HEK293 (cell line): ENCODE measurements at regions not wholly inside any gene's neighbourhood (a gene's known extent, or its start where the extent isn't known, plus 50 kb on each side); places are given as distances from the start of the nearest gene placed in this dataset.
"Not testable (repeated sequence)": the region's sequence is repeated elsewhere in the genome, so short reads cannot be mapped to it uniquely, and the experiment has no call there.

Experiments
- CTCF ChIA-PET: fragments of 350-600 bp; formaldehyde crosslinking; extraction: SDS; loops from one replicate; lab custom pipeline; 2021; ENCODE audit warnings: antibody characterized with exemption; lab: Yijun Ruan, JAX
- POLR2A ChIA-PET: fragments of 300-600 bp; formaldehyde crosslinking; extraction: SDS; loops from one replicate; lab custom pipeline; 2020; ENCODE audit warnings: antibody characterized with exemption, inconsistent platforms; lab: Yijun Ruan, JAX
- H3K27ac ChIP-seq: fragments of 200-500 bp; sonication (Bioruptor generic); 2 replicates; pipeline ENCODE4 v1.5.1; 2014; ENCODE audit warnings: low read depth, low read length, control low read depth, inconsistent platforms; ENCODE audit errors: extremely low read depth
- H3K36me3 ChIP-seq, 2 experiments: fragments of 200-500 bp in 1 of 2; sonication (Bioruptor generic) in 1 of 2; 1 replicate in 1 of 2; 2 replicates in 1 of 2; pipeline ENCODE4 v1.5.1; 2014 to 2017; ENCODE audit warnings: inconsistent platforms in 2 of 2, low read length in 2 of 2; ENCODE audit not compliant: control insufficient read depth in 2 of 2, insufficient read depth in 1 of 2
- H3K4me1 ChIP-seq: fragments of 200-500 bp; sonication (Bioruptor generic); 2 replicates; pipeline ENCODE4 v1.5.1; 2014; ENCODE audit warnings: mild to moderate bottlenecking, low read length, inconsistent platforms; ENCODE audit not compliant: control insufficient read depth, insufficient read depth
- H3K4me3 ChIP-seq: 2 replicates; pipeline ENCODE4 v1.5.1; 2011; ENCODE audit warnings: low read depth, mild to moderate bottlenecking, control low read depth, low read length, moderate library complexity
- H3K9me3 ChIP-seq: fragments of 200-500 bp; sonication (Bioruptor generic); 2 replicates; pipeline ENCODE4 v1.5.1; 2014; ENCODE audit warnings: low read depth, low read length, inconsistent platforms; ENCODE audit not compliant: control insufficient read depth, insufficient read depth
- ELK4 ChIP-seq: IDR thresholded peaks from 2 replicates; pipeline ENCODE4 v1.6.1; 2011; ENCODE audit warnings: mild to moderate bottlenecking, low read depth, low read length, borderline replicate concordance
- GLIS1 ChIP-seq: fragments of 450-650 bp; formaldehyde crosslinking; IDR thresholded peaks from 2 replicates; pipeline ENCODE4 v1.5.1; 2016; ENCODE audit warnings: missing biosample characterization, missing genetic modification characterization
- RBAK ChIP-seq: fragments of 450-650 bp; formaldehyde crosslinking; IDR thresholded peaks from 2 replicates; pipeline ENCODE4 v1.5.1; 2016; ENCODE audit warnings: missing biosample characterization, missing genetic modification characterization
- TRIM28 ChIP-seq: IDR thresholded peaks from 2 replicates; pipeline ENCODE4 v1.6.1; 2011; ENCODE audit warnings: low read length, control low read depth, borderline replicate concordance
- ZFP41 ChIP-seq: fragments of 450-650 bp; formaldehyde crosslinking; IDR thresholded peaks from 2 replicates; pipeline ENCODE4 v1.5.1; 2016; ENCODE audit warnings: missing biosample characterization, missing genetic modification characterization, borderline replicate concordance
- ZNF114 ChIP-seq: fragments of 450-650 bp; formaldehyde crosslinking; IDR thresholded peaks from 2 replicates; pipeline ENCODE4 v1.5.0; 2017; ENCODE audit warnings: missing biosample characterization, missing genetic modification characterization
- ZNF133 ChIP-seq: fragments of 450-650 bp; formaldehyde crosslinking; IDR thresholded peaks from 2 replicates; pipeline ENCODE4 v1.5.1; 2016; ENCODE audit warnings: missing biosample characterization, missing genetic modification characterization
- ZNF140 ChIP-seq: fragments of 450-650 bp; formaldehyde crosslinking; IDR thresholded peaks from 2 replicates; pipeline ENCODE4 v1.5.1; 2016; ENCODE audit warnings: missing biosample characterization, missing genetic modification characterization
- ZNF169 ChIP-seq: fragments of 450-650 bp; formaldehyde crosslinking; IDR thresholded peaks from 2 replicates; pipeline ENCODE4 v1.5.1; 2016; ENCODE audit warnings: missing biosample characterization, missing genetic modification characterization
- ZNF560 ChIP-seq: fragments of 450-650 bp; formaldehyde crosslinking; IDR thresholded peaks from 2 replicates; pipeline ENCODE4 v1.5.1; 2017; ENCODE audit warnings: missing biosample characterization, missing genetic modification characterization, borderline replicate concordance
- ZNF580 ChIP-seq: fragments of 450-650 bp; formaldehyde crosslinking; IDR thresholded peaks from 2 replicates; pipeline ENCODE4 v1.5.1; 2016; ENCODE audit warnings: missing biosample characterization, missing genetic modification characterization
- ZNF610 ChIP-seq: fragments of 450-650 bp; formaldehyde crosslinking; IDR thresholded peaks from 2 replicates; pipeline ENCODE4 v1.5.1; 2016; ENCODE audit warnings: missing biosample characterization, missing genetic modification characterization, borderline replicate concordance
- ZNF658 ChIP-seq: fragments of 450-650 bp; formaldehyde crosslinking; IDR thresholded peaks from 2 replicates; pipeline ENCODE4; 2016; ENCODE audit warnings: missing biosample characterization, missing genetic modification characterization
- ZNF660 ChIP-seq: fragments of 450-650 bp; IDR thresholded peaks from 2 replicates; pipeline ENCODE4 v1.5.1; 2018; ENCODE audit warnings: missing biosample characterization, mild to moderate bottlenecking, missing genetic modification characterization
- ZNF677 ChIP-seq: fragments of 450-650 bp; IDR thresholded peaks from 2 replicates; pipeline ENCODE4 v1.5.0; 2018; ENCODE audit warnings: missing biosample characterization, mild to moderate bottlenecking, missing genetic modification characterization, moderate library complexity
- ZNF76 ChIP-seq: fragments of 450-650 bp; formaldehyde crosslinking; IDR thresholded peaks from 2 replicates; pipeline ENCODE4; 2016; ENCODE audit warnings: low read depth, missing biosample characterization, missing genetic modification characterization, borderline replicate concordance
- ZNF777 ChIP-seq: fragments of 450-650 bp; formaldehyde crosslinking; IDR thresholded peaks from 2 replicates; pipeline ENCODE4 v1.5.1; 2017; ENCODE audit warnings: missing biosample characterization, missing genetic modification characterization, borderline replicate concordance
- ZSCAN23 ChIP-seq: fragments of 450-650 bp; formaldehyde crosslinking; IDR thresholded peaks from 2 replicates; pipeline ENCODE4 v1.5.1; 2016; ENCODE audit warnings: missing biosample characterization, missing genetic modification characterization
- ZSCAN30 ChIP-seq: fragments of 450-650 bp; IDR thresholded peaks from 2 replicates; pipeline ENCODE4 v1.5.1; 2018; ENCODE audit warnings: missing biosample characterization, mild to moderate bottlenecking, missing genetic modification characterization, moderate library complexity
- TF ChIP-seq, protein P1 (sequence below): fragments of 450-650 bp; formaldehyde crosslinking; optimal IDR thresholded peaks from 2 replicates; pipeline ENCODE3; 2016; ENCODE audit warnings: missing biosample characterization, mild to moderate bottlenecking, missing genetic modification characterization
- TF ChIP-seq, protein P2 (sequence below): fragments of 450-650 bp; formaldehyde crosslinking; conservative IDR thresholded peaks from 2 replicates; pipeline ENCODE4 v1.5.1; 2016; ENCODE audit warnings: low read depth, missing biosample characterization, missing genetic modification characterization

GRCh38 chr11:115967203-115967602, 463.0 kb upstream of the CADM1 start:
- CTCF ChIA-PET, POLR2A ChIA-PET, H3K4me3 ChIP-seq, H3K36me3 ChIP-seq, H3K9me3 ChIP-seq, H3K4me1 ChIP-seq, H3K27ac ChIP-seq: not testable (repeated sequence)

- Histone ChIP-seq H3K4me1 (no peaks in the 10 kb centered on the region), H3K4me3 (no peak overlapping the region), H3K9me3 (no peaks in the 10 kb centered on the region), H3K27ac (no peak overlapping the region), H3K36me3 (no peaks in the 10 kb centered on the region)
- peak; percentile 20; the same call in 1 of the 2 replicates for TF ChIP-seq GLIS1 (tag by site-specific recombination)
- no peak for TF ChIP-seq ZFP41
- ChIA-PET CTCF (no interaction called here), POLR2A (no interaction called here)
Measured at GRCh38 chr11:115965767-115966504, 461.7 kb upstream of the CADM1 start.

DNA sequence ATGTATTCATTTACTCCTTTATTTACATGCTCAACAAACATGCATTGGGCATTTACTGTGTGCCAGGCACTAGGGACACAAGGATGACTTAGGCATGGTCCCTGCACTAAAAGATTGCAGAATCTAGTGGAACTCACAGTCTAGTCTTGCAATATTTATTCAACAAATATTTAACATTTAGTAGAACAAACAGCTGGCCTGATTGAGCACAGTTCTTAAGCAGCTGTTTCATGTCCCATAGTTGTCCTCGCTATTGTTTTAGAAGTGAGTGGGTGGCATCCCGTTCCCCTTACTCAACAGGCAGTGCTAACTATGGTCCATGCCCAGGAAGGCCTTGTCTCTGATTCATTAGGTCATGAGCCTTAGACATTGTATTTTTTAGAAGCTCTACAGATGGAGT, 459.9 kb upstream of the CADM1 start:
- CTCF ChIA-PET = no interaction called here
- H3K27ac ChIP-seq = no peak overlapping the region
- TF ChIP-seq ZNF114 (no peak), ELK4 (no peak), ZNF169 (no peak), ZNF76 (no peak), RBAK (no peak), ZNF580 (tag by site-specific recombination) (no peak), ZNF777 (tag by site-specific recombination) (no peak), ZNF140 (tag by site-specific recombination) (no peak), ZNF610 (tag by site-specific recombination) (no peak), ZNF658 (tag by site-specific recombination) (no peak), ZSCAN30 (tag by site-specific recombination) (no peak)
- TF ChIP-seq, protein P1, sequence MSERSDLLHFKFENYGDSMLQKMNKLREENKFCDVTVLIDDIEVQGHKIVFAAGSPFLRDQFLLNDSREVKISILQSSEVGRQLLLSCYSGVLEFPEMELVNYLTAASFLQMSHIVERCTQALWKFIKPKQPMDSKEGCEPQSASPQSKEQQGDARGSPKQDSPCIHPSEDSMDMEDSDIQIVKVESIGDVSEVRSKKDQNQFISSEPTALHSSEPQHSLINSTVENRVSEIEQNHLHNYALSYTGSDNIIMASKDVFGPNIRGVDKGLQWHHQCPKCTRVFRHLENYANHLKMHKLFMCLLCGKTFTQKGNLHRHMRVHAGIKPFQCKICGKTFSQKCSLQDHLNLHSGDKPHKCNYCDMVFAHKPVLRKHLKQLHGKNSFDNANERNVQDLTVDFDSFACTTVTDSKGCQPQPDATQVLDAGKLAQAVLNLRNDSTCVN = no peak
- POLR2A ChIA-PET = no interaction called here
- H3K36me3 ChIP-seq = no peaks in the 10 kb centered on the region
- no peaks in the 10 kb centered on the region for H3K9me3 ChIP-seq
- no peak overlapping the region for H3K4me3 ChIP-seq
- H3K4me1 ChIP-seq = no peaks in the 10 kb centered on the region

- Histone ChIP-seq H3K27ac (no peak overlapping the region), H3K4me3 (no peak overlapping the region), H3K9me3 (no peaks in the 10 kb centered on the region), H3K36me3 (no peaks in the 10 kb centered on the region), H3K4me1 (no peaks in the 10 kb centered on the region)
- TF ChIP-seq ZNF133 (no peak), ZNF660 (no peak), ELK4 (no peak), ZNF560 (tag by site-specific recombination) (no peak), ZSCAN23 (no peak), ZNF677 (tag by site-specific recombination) (no peak), TRIM28 (no peak)
- TF ChIP-seq, protein P2, sequence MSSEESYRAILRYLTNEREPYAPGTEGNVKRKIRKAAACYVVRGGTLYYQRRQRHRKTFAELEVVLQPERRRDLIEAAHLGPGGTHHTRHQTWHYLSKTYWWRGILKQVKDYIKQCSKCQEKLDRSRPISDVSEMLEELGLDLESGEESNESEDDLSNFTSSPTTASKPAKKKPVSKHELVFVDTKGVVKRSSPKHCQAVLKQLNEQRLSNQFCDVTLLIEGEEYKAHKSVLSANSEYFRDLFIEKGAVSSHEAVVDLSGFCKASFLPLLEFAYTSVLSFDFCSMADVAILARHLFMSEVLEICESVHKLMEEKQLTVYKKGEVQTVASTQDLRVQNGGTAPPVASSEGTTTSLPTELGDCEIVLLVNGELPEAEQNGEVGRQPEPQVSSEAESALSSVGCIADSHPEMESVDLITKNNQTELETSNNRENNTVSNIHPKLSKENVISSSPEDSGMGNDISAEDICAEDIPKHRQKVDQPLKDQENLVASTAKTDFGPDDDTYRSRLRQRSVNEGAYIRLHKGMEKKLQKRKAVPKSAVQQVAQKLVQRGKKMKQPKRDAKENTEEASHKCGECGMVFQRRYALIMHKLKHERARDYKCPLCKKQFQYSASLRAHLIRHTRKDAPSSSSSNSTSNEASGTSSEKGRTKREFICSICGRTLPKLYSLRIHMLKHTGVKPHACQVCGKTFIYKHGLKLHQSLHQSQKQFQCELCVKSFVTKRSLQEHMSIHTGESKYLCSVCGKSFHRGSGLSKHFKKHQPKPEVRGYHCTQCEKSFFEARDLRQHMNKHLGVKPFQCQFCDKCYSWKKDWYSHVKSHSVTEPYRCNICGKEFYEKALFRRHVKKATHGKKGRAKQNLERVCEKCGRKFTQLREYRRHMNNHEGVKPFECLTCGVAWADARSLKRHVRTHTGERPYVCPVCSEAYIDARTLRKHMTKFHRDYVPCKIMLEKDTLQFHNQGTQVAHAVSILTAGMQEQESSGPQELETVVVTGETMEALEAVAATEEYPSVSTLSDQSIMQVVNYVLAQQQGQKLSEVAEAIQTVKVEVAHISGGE (tag by site-specific recombination) = no peak
- ChIA-PET CTCF (no interaction called here), POLR2A (no interaction called here)
Measured at GRCh38 chr11:115963156-115963555, 458.9 kb upstream of the CADM1 start.
